GOT3 (cell line): ENCODE measurements at regions not wholly inside any gene's neighbourhood (a gene's known extent, or its start where the extent isn't known, plus 50 kb on each side); places are given as distances from the start of the nearest gene placed in this dataset.

ENCODE experiments used
- DNase-seq: peaks from one replicate; lab custom pipeline; 2025; ENCODE audit warnings: mixed read lengths; lab: John Stamatoyannopoulos, UW

- no peak for DNase-seq
Measured at GRCh38 chr5:105816961-105817360, 1853.8 kb downstream of the EFNA5 start.

- no peak for DNase-seq
Measured at GRCh38 chr5:105812304-105812703, 1858.4 kb downstream of the EFNA5 start.

- no peak for DNase-seq
Measured at GRCh38 chr5:105807951-105808350, 1862.8 kb downstream of the EFNA5 start.

GRCh38 chr5:105807290-105807689 is 1863.4 kb downstream of the EFNA5 start:
- DNase-seq = no peak

- no peak for DNase-seq
Measured at GRCh38 chr5:105806596-105806995, 1864.1 kb downstream of the EFNA5 start.

GRCh38 chr5:105803431-105803830 is 1867.3 kb downstream of the EFNA5 start:
- DNase-seq = no peak

- no peak for DNase-seq
Measured at GRCh38 chr5:105794578-105794977, 1876.2 kb downstream of the EFNA5 start.

GRCh38 chr5:105789246-105789645 is 1881.5 kb downstream of the EFNA5 start:
- no peak for DNase-seq

GRCh38 chr5:105783811-105784210 is 1886.9 kb downstream of the EFNA5 start:
- no peak for DNase-seq

- no peak for DNase-seq
Measured at GRCh38 chr5:105782501-105782900, 1888.2 kb downstream of the EFNA5 start.

GRCh38 chr5:105773241-105773640 is 1897.5 kb downstream of the EFNA5 start:
- DNase-seq = no peak

- DNase-seq = no peak
Measured at GRCh38 chr5:105767267-105767666, 1903.5 kb downstream of the EFNA5 start.

- no peak for DNase-seq
Measured at GRCh38 chr5:105762728-105763127, 1908.0 kb downstream of the EFNA5 start.

- DNase-seq = no peak
Measured at GRCh38 chr5:105754056-105754455, 1916.7 kb downstream of the EFNA5 start.

GRCh38 chr5:105752801-105753200 is 1917.9 kb downstream of the EFNA5 start:
- no peak for DNase-seq

- DNase-seq = no peak
Measured at GRCh38 chr5:105751908-105752307, 1918.8 kb downstream of the EFNA5 start.

GRCh38 chr5:105745111-105745510 is 1925.6 kb downstream of the EFNA5 start:
- no peak for DNase-seq

GRCh38 chr5:105740242-105740641 is 1930.5 kb downstream of the EFNA5 start:
- no peak for DNase-seq

- no peak for DNase-seq
Measured at GRCh38 chr5:105739732-105740131, 1931.0 kb downstream of the EFNA5 start.

- DNase-seq = no peak
Measured at GRCh38 chr5:105735704-105736103, 1935.0 kb downstream of the EFNA5 start.

- DNase-seq = no peak
Measured at GRCh38 chr5:105730982-105731381, 1939.8 kb downstream of the EFNA5 start.

- DNase-seq = no peak
Measured at GRCh38 chr5:105726093-105726492, 1944.6 kb downstream of the EFNA5 start.

GRCh38 chr5:105708442-105708841 is 1962.3 kb downstream of the EFNA5 start:
- no peak for DNase-seq

- DNase-seq = no peak
Measured at GRCh38 chr5:105702323-105702722, 1968.4 kb downstream of the EFNA5 start.

GRCh38 chr5:105696440-105696839 is 1974.3 kb downstream of the EFNA5 start:
- DNase-seq = no peak
